GM12878 (cell line): ENCODE measurements at regions not wholly inside any gene's neighbourhood (a gene's known extent, or its start where the extent isn't known, plus 50 kb on each side); places are given as distances from the start of the nearest gene placed in this dataset.

Source experiments
- ATAC-seq: fragments of 200-7000 bp; cut with Tn5 transposase; 3 replicates; pipeline ENCODE4 v1.9.1; 2020; ENCODE audit warnings: mild to moderate bottlenecking, moderate library complexity
- BruUV-seq: library from RNA; stranded (reverse); fragments of 400-500 nt; replicated peaks from 2 replicates; lab custom pipeline; 2021; lab: Mats Ljungman, UMichigan
- CTCF ChIA-PET: fragments of 300-600 bp; sonication (Branson Sonifier 250); formaldehyde crosslinking; extraction: SDS; loops from one replicate; lab custom pipeline; 2021; ENCODE audit warnings: inconsistent platforms; lab: Yijun Ruan, JAX
- POLR2A ChIA-PET: fragments of 350-600 bp; formaldehyde crosslinking; extraction: SDS; loops from one replicate; lab custom pipeline; 2021; ENCODE audit warnings: inconsistent platforms; lab: Charles Lee
- RAD21 ChIA-PET: fragments of 300-600 bp; sonication (Branson Sonifier 250); formaldehyde crosslinking; loops from one replicate; lab custom pipeline; 2023; ENCODE audit warnings: antibody characterized with exemption; ENCODE audit not compliant: unreplicated experiment; lab: Charles Lee
- SMC1A ChIA-PET: fragments of 300-600 bp; sonication (Branson Sonifier 250); formaldehyde crosslinking; loops from one replicate; lab custom pipeline; 2023; ENCODE audit not compliant: unreplicated experiment, uncharacterized antibody; lab: Charles Lee
- DNase-seq: peaks from one replicate; pipeline ENCODE4 v3.0.0-alpha.2; 2011; ENCODE audit warnings: low read depth, low spot score
- FAIRE-seq: peaks from 3 replicates; lab custom pipeline; 2011; peaks lifted over from hg19 to GRCh38; lab: Jason Lieb, UNC
- H2AFZ ChIP-seq: 2 replicates; pipeline ENCODE4 v1.6.0; 2011; ENCODE audit warnings: low read depth, low read length, control low read depth; ENCODE audit not compliant: control insufficient read depth
- H3K27ac ChIP-seq: 2 replicates; pipeline ENCODE4 v1.5.1; 2011; ENCODE audit warnings: control low read depth; ENCODE audit not compliant: control insufficient read depth, insufficient read depth
- H3K27me3 ChIP-seq, 2 experiments: replicated peaks in 1 of 2; 2 replicates each; pipeline versions ENCODE4 v1.6.0 to v1.6.1; 2011; ENCODE audit warnings: low read length in 1 of 2; ENCODE audit not compliant: control insufficient read depth in 2 of 2, insufficient read depth in 2 of 2
- H3K36me3 ChIP-seq, 2 experiments: 2 replicates each; pipeline ENCODE4 v1.5.1; 2011; ENCODE audit warnings: low read length in 1 of 2; ENCODE audit not compliant: control insufficient read depth in 2 of 2, insufficient read depth in 2 of 2
- H3K4me1 ChIP-seq: 2 replicates; pipeline ENCODE4 v1.6.1; 2011; ENCODE audit warnings: mild to moderate bottlenecking, low read length, moderate library complexity, mixed read lengths; ENCODE audit not compliant: control insufficient read depth, insufficient read depth
- H3K4me2 ChIP-seq: 2 replicates; pipeline ENCODE4 v1.6.0; 2011; ENCODE audit warnings: control low read depth; ENCODE audit not compliant: control insufficient read depth, insufficient read depth
- H3K4me3 ChIP-seq: fragments of 200-600 bp; sonication (generic); 2 replicates; pipeline ENCODE4 v1.5.1; 2016
- H3K79me2 ChIP-seq: 2 replicates; pipeline ENCODE4 v1.6.0; 2011; ENCODE audit warnings: low read length; ENCODE audit not compliant: control insufficient read depth, insufficient read depth
- H3K9ac ChIP-seq: 2 replicates; pipeline ENCODE4 v1.8.0; 2011; ENCODE audit warnings: low read length, control low read depth, mixed read lengths; ENCODE audit not compliant: control insufficient read depth, insufficient read depth
- H3K9me3 ChIP-seq: replicated peaks from 3 replicates; pipeline ENCODE4 v1.5.1; 2011; ENCODE audit warnings: mild to moderate bottlenecking, low read length; ENCODE audit not compliant: control insufficient read depth, insufficient read depth
- H4K20me1 ChIP-seq: 2 replicates; pipeline ENCODE4 v1.6.0; 2011; ENCODE audit not compliant: control insufficient read depth, insufficient read depth
- EGR1 ChIP-seq, 2 experiments: IDR thresholded peaks; 1 replicate in 1 of 2; 2 replicates in 1 of 2; pipeline ENCODE4 v1.6.1; 2011 to 2012; ENCODE audit warnings: low read depth in 2 of 2, low read length in 2 of 2, borderline replicate concordance in 1 of 2, mild to moderate bottlenecking in 1 of 2, moderate library complexity in 1 of 2
- MEF2B ChIP-seq: fragments of 450-650 bp; IDR thresholded peaks from 2 replicates; pipeline ENCODE4 v1.6.1; 2018; ENCODE audit warnings: mild to moderate bottlenecking, moderate library complexity; ENCODE audit not compliant: partially characterized antibody, poor library complexity, severe bottlenecking
- MYB ChIP-seq: fragments of 150-350 bp; IDR thresholded peaks from 2 replicates; pipeline ENCODE4 v1.6.1; 2014; ENCODE audit warnings: mild to moderate bottlenecking, low read depth, low read length, borderline replicate concordance
- TCF3 ChIP-seq: IDR thresholded peaks from 2 replicates; pipeline ENCODE4 v1.6.1; 2012; ENCODE audit warnings: low read depth, mild to moderate bottlenecking, low read length, borderline replicate concordance; ENCODE audit not compliant: insufficient read depth
- WGBS: methylation state at CpG from one replicate; pipeline ENCODE4 v1.1.6; 2016; ENCODE audit warnings: low lambda C conversion rate; ENCODE audit not compliant: insufficient replicate concordance, insufficient coverage; ENCODE audit errors: missing lambda C conversion rate; 5-methylcytosine and 5-hydroxymethylcytosine counted together
- in situ Hi-C: fragments of 300-500 bp; cut with MboI; formaldehyde crosslinking; loops from 9 replicates; pipeline ENCODE4 v1.14.3; 2018; ENCODE audit warnings: mixed read lengths
- intact Hi-C: fragments of 100-400 bp; cut with micrococcal nuclease; formaldehyde crosslinking; loops from one replicate; pipeline ENCODE4 v1.14.2; 2022; ENCODE audit not compliant: unreplicated experiment
- TF ChIP-seq, protein P1 (sequence below): fragments of 450-650 bp; formaldehyde crosslinking; IDR thresholded peaks from 2 replicates; pipeline ENCODE4 v1.4.0; 2022; ENCODE audit warnings: mild to moderate bottlenecking, moderate library complexity
- TF ChIP-seq, protein P2 (sequence below): IDR thresholded peaks from 2 replicates; pipeline ENCODE4 v1.6.1; 2011; ENCODE audit warnings: borderline replicate concordance, low read depth, mild to moderate bottlenecking, moderate library complexity, low read length; ENCODE audit not compliant: insufficient read depth, poor library complexity, severe bottlenecking
- TF ChIP-seq, protein P3 (sequence below): IDR thresholded peaks from 2 replicates; pipeline ENCODE4 v1.6.1; 2011; ENCODE audit warnings: mild to moderate bottlenecking, low read depth, low read length, moderate library complexity; ENCODE audit not compliant: insufficient replicate concordance
- TF ChIP-seq, protein P4 (sequence below): IDR thresholded peaks from 2 replicates; pipeline ENCODE4 v1.6.1; 2011; ENCODE audit warnings: borderline replicate concordance, low read depth, mild to moderate bottlenecking, moderate library complexity, mixed read lengths, low read length; ENCODE audit not compliant: insufficient read depth; ENCODE audit errors: extremely low read length

DNA sequence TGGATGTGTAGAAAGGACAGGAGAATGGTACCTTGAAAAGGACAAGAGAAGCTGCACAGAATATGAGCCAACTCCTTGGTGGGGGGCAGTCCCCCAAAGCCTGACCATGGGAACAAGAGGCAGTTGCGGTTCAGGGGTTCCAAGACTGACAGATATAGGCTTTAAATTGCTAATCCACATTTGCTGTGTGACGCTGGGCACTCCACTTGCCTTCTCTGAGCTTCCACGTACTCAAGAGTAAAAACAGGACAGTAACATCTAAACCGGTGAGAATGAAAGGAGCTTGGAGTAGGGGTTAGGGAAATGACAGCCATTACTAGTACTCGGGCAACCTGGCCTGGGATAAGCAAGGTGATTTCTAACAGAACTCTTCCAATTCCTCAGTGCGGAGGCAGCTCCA, 57.9 kb upstream of the LRFN2 start:
- RAD21 ChIA-PET, result no interaction called here
- H3K27ac ChIP-seq, result no peak overlapping the region
- no peak overlapping the region for H3K9ac ChIP-seq
- in situ Hi-C loops, result no loop called here
- CTCF ChIA-PET, result no interaction called here
- no peak overlapping the region for H2AFZ ChIP-seq
- H3K27me3 ChIP-seq, result peaks cover 0 to 3% of the 10 kb centered on the region in 2 experiments; a peak in 2 of 4 replicates
- WGBS, result 28% methylated on average over 6 of the region's 6 CpGs
- H4K20me1 ChIP-seq, result no peaks in the 10 kb centered on the region
- intact Hi-C loops, result no loop called here
- no peak overlapping the region for H3K4me2 ChIP-seq
- DNase-seq (no peak), FAIRE-seq (no peak), ATAC-seq (no peak)
- no TSS peak for BruUV-seq
- no peaks in the 10 kb centered on the region for H3K9me3 ChIP-seq
- H3K36me3 ChIP-seq, result no peaks in the 10 kb centered on the region
- H3K79me2 ChIP-seq, result no peaks in the 10 kb centered on the region
- TF ChIP-seq MEF2B, result no peak
- no peak for TF ChIP-seq MYB
- no peak for TF ChIP-seq EGR1 (IDR thresholded peaks at IDR 0.05; ENCODE audit: borderline replicate concordance in 1 of 2, low read depth in 2 of 2, low read length in 2 of 2)
- no peak overlapping the region for H3K4me3 ChIP-seq
- SMC1A ChIA-PET, result no interaction called here
- H3K4me1 ChIP-seq, result no peaks in the 10 kb centered on the region
- POLR2A ChIA-PET, result no interaction called here

DNA sequence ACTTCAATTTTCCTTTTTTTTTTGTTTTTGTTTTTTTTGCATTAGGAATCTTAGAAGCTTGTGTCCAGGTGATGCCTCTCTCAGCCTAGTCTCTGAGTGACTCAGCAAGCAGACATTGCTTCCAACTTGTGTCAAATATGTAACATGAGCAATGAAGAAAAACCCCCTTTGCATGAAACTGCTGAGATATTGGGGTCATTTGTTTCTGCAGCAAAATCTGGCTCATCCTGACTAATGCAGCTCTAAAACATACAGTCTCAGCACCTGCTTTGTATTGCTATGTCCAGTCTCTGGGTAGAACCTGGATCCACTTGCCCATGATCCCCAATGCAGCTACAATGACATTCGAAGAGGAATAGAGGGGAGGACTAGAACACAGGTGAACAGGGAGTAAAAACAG, 55.7 kb upstream of the LRFN2 start:
- WGBS, result 0% methylated on average over 1 of the region's 1 CpG
- Histone ChIP-seq H3K9ac (no peak overlapping the region), H2AFZ (no peak overlapping the region), H3K4me1 (no peaks in the 10 kb centered on the region), H3K27ac (no peak overlapping the region), H4K20me1 (no peaks in the 10 kb centered on the region), H3K4me3 (no peak overlapping the region), H3K9me3 (no peaks in the 10 kb centered on the region), H3K27me3 (peaks cover 0 to 2% of the 10 kb centered on the region in 2 experiments; a peak in 2 of 4 replicates), H3K79me2 (no peaks in the 10 kb centered on the region), H3K36me3 (no peaks in the 10 kb centered on the region), H3K4me2 (no peak overlapping the region)
- intact Hi-C loops (no loop called here), in situ Hi-C loops (no loop called here)
- no peak for DNase-seq
- no peak for ATAC-seq
- ChIA-PET SMC1A (no interaction called here), CTCF (no interaction called here), POLR2A (no interaction called here), RAD21 (no interaction called here)
- BruUV-seq, result no TSS peak
- FAIRE-seq, result no peak
- TF ChIP-seq, protein P1, sequence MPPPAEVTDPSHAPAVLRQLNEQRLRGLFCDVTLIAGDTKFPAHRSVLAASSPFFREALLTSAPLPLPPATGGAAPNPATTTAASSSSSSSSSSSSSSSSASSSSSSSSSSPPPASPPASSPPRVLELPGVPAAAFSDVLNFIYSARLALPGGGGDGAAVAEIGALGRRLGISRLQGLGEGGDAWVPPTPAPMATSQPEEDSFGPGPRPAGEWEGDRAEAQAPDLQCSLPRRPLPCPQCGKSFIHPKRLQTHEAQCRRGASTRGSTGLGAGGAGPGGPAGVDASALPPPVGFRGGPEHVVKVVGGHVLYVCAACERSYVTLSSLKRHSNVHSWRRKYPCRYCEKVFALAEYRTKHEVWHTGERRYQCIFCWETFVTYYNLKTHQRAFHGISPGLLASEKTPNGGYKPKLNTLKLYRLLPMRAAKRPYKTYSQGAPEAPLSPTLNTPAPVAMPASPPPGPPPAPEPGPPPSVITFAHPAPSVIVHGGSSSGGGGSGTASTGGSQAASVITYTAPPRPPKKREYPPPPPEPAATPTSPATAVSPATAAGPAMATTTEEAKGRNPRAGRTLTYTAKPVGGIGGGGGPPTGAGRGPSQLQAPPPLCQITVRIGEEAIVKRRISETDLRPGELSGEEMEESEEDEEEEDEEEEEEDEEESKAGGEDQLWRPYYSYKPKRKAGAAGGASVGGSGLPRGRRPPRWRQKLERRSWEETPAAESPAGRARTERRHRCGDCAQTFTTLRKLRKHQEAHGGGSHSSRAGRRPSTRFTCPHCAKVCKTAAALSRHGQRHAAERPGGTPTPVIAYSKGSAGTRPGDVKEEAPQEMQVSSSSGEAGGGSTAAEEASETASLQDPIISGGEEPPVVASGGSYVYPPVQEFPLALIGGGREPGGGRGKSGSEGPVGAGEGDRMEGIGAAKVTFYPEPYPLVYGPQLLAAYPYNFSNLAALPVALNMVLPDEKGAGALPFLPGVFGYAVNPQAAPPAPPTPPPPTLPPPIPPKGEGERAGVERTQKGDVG (CRISPR knock-in tag), result no peak
- TF ChIP-seq, protein P2, sequence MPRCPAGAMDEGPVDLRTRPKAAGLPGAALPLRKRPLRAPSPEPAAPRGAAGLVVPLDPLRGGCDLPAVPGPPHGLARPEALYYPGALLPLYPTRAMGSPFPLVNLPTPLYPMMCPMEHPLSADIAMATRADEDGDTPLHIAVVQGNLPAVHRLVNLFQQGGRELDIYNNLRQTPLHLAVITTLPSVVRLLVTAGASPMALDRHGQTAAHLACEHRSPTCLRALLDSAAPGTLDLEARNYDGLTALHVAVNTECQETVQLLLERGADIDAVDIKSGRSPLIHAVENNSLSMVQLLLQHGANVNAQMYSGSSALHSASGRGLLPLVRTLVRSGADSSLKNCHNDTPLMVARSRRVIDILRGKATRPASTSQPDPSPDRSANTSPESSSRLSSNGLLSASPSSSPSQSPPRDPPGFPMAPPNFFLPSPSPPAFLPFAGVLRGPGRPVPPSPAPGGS, result peak; percentile 83
- TF ChIP-seq, protein P3, sequence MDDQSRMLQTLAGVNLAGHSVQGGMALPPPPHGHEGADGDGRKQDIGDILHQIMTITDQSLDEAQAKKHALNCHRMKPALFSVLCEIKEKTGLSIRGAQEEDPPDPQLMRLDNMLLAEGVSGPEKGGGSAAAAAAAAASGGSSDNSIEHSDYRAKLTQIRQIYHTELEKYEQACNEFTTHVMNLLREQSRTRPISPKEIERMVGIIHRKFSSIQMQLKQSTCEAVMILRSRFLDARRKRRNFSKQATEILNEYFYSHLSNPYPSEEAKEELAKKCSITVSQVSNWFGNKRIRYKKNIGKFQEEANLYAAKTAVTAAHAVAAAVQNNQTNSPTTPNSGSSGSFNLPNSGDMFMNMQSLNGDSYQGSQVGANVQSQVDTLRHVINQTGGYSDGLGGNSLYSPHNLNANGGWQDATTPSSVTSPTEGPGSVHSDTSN, result peak; percentile 20
- TF ChIP-seq, protein P4, sequence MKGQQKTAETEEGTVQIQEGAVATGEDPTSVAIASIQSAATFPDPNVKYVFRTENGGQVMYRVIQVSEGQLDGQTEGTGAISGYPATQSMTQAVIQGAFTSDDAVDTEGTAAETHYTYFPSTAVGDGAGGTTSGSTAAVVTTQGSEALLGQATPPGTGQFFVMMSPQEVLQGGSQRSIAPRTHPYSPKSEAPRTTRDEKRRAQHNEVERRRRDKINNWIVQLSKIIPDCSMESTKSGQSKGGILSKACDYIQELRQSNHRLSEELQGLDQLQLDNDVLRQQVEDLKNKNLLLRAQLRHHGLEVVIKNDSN, result no peak
- TF ChIP-seq TCF3, result no peak
